ENCODE measurements at regions not wholly inside any gene's neighbourhood (a gene's known extent, or its start where the extent isn't known, plus 50 kb on each side); places are given as distances from the start of the nearest gene placed in this dataset.

GRCh38 chr4:22122062-22122461 is 173.5 kb upstream of the KCNIP4 start:
- POLR2A ChIA-PET = no interaction called here
- WGBS (ENCODE audit: low lambda C conversion rate) = 29% methylated on average over 2 of the region's 2 CpGs
- no peak overlapping the region for H3K27ac ChIP-seq (ENCODE audit: extremely low read length, insufficient read depth, low read length)
- CTCF ChIA-PET (ENCODE audit: low intra/inter-chr PET ratio, low total read pairs) = no interaction called here
- no TSS peak for BruUV-seq (replicated peaks)
- intact Hi-C loops (cut with micrococcal nuclease; ENCODE audit: unreplicated experiment) = no loop called here
- no peaks in the 10 kb centered on the region for H3K27me3 ChIP-seq (ENCODE audit: control insufficient read depth in 1 of 2, insufficient read depth in 2 of 2, low read length in 2 of 2)
- no peak for ATAC-seq
- no peaks in the 10 kb centered on the region for H4K20me1 ChIP-seq (ENCODE audit: insufficient read depth, low read length)
- H3K36me3 ChIP-seq (replicated peaks in 1 of 2; ENCODE audit: control insufficient read depth in 1 of 2, insufficient read depth in 2 of 2, low read length in 2 of 2) = no peaks in the 10 kb centered on the region
- no peak overlapping the region for H2AFZ ChIP-seq (ENCODE audit: low read length)
- no peak overlapping the region for H3K9ac ChIP-seq (ENCODE audit: insufficient read depth, low read depth, low read length)
- FAIRE-seq = no peak
- no peak overlapping the region for H3K4me2 ChIP-seq (ENCODE audit: low read depth, low read length)
- no peaks in the 10 kb centered on the region for H3K4me1 ChIP-seq (ENCODE audit: insufficient read depth, low read length)
- no peak for DNase-seq (ENCODE audit: low spot score)
- in situ Hi-C loops (cut with HindIII; ENCODE audit: extremely low pct_ligation_motif_present, low pct_unique_long_range_greater_than_20kb) = no loop called here
- H3K79me2 ChIP-seq (ENCODE audit: insufficient read depth, low read length) = no peaks in the 10 kb centered on the region
- H3K4me3 ChIP-seq (replicated peaks in 1 of 3; ENCODE audit: insufficient read depth in 1 of 3, low read depth in 2 of 3, low read length in 3 of 3) = no peak overlapping the region
- TF ChIP-seq NPAS2 (CRISPR knock-in tag; IDR thresholded peaks at IDR 0.05; ENCODE audit: borderline replicate concordance) = no peak
- no peak for TF ChIP-seq GZF1 (CRISPR knock-in tag; IDR thresholded peaks at IDR 0.05)
- no peak for TF ChIP-seq ZNF780A (CRISPR knock-in tag; IDR thresholded peaks at IDR 0.05)
- no peak for TF ChIP-seq POLR2G (IDR thresholded peaks at IDR 0.05; ENCODE audit: low read depth, low read length)
- H3K9me3 ChIP-seq (ENCODE audit: low read length) = peaks cover 8% of the 10 kb centered on the region

GRCh38 chr4:22115262-22115661 is 166.7 kb upstream of the KCNIP4 start:
- no peak overlapping the region for H3K4me3 ChIP-seq (replicated peaks in 1 of 3; ENCODE audit: insufficient read depth in 1 of 3, low read depth in 2 of 3, low read length in 3 of 3)
- BruUV-seq (replicated peaks) = no TSS peak
- H2AFZ ChIP-seq (ENCODE audit: low read length) = no peak overlapping the region
- H3K9me3 ChIP-seq (ENCODE audit: low read length) = peaks cover 4% of the 10 kb centered on the region; the same call in 1 of the 2 replicates
- DNase-seq (ENCODE audit: low spot score) (no peak), FAIRE-seq (no peak), ATAC-seq (no peak)
- H3K27ac ChIP-seq (ENCODE audit: extremely low read length, insufficient read depth, low read length) = no peak overlapping the region
- 3% methylated on average over 2 of the region's 2 CpGs for WGBS (ENCODE audit: low lambda C conversion rate)
- H3K79me2 ChIP-seq (ENCODE audit: insufficient read depth, low read length) = no peaks in the 10 kb centered on the region
- no peak overlapping the region for H3K4me2 ChIP-seq (ENCODE audit: low read depth, low read length)
- intact Hi-C loops (cut with micrococcal nuclease; ENCODE audit: unreplicated experiment) (no loop called here), in situ Hi-C loops (cut with HindIII; ENCODE audit: extremely low pct_ligation_motif_present, low pct_unique_long_range_greater_than_20kb) (no loop called here)
- CTCF ChIA-PET (ENCODE audit: low intra/inter-chr PET ratio, low total read pairs) = no interaction called here
- H3K9ac ChIP-seq (ENCODE audit: insufficient read depth, low read depth, low read length) = no peak overlapping the region
- no peaks in the 10 kb centered on the region for H3K36me3 ChIP-seq (replicated peaks in 1 of 2; ENCODE audit: control insufficient read depth in 1 of 2, insufficient read depth in 2 of 2, low read length in 2 of 2)
- no peaks in the 10 kb centered on the region for H3K27me3 ChIP-seq (ENCODE audit: control insufficient read depth in 1 of 2, insufficient read depth in 2 of 2, low read length in 2 of 2)
- H4K20me1 ChIP-seq (ENCODE audit: insufficient read depth, low read length) = no peaks in the 10 kb centered on the region
- no peaks in the 10 kb centered on the region for H3K4me1 ChIP-seq (ENCODE audit: insufficient read depth, low read length)
- POLR2A ChIA-PET = no interaction called here
- TF ChIP-seq ZNF280D (CRISPR knock-in tag; IDR thresholded peaks at IDR 0.05) = no peak
- no peak for TF ChIP-seq ZNF660 (CRISPR knock-in tag; IDR thresholded peaks at IDR 0.05; ENCODE audit: borderline replicate concordance, low read depth)
- TF ChIP-seq MXI1 (IDR thresholded peaks at IDR 0.05; ENCODE audit: borderline replicate concordance, low read depth, low read length) = no peak
- no peak for TF ChIP-seq ZNF180 (CRISPR knock-in tag; IDR thresholded peaks at IDR 0.05; ENCODE audit: borderline replicate concordance, low read depth)
- TF ChIP-seq CSRNP2 (CRISPR knock-in tag; conservative IDR thresholded peaks at IDR 0.05; ENCODE audit: low read depth) = no peak
- no peak for TF ChIP-seq MXD4 (CRISPR knock-in tag; IDR thresholded peaks at IDR 0.05)
- no peak for TF ChIP-seq KDM6A (CRISPR knock-in tag; IDR thresholded peaks at IDR 0.05; ENCODE audit: low read depth)
- TF ChIP-seq THAP9 (CRISPR knock-in tag; IDR thresholded peaks at IDR 0.05; ENCODE audit: borderline replicate concordance) = no peak
- no peak for TF ChIP-seq FOXA3 (CRISPR knock-in tag; IDR thresholded peaks at IDR 0.05)
